ENCODE measurements at regions not wholly inside any gene's neighbourhood (a gene's known extent, or its start where the extent isn't known, plus 50 kb on each side); places are given as distances from the start of the nearest gene placed in this dataset.

GRCh38 chr3:87164245-87164644 lies 62.9 kb upstream of the CHMP2B start:
- Histone ChIP-seq H3K9me3 (no peaks in the 10 kb centered on the region), H3K36me3 (no peaks in the 10 kb centered on the region), H3K27me3 (replicated peaks in 1 of 7) (peaks cover 0 to 4% (median 0%) of the 10 kb centered on the region in 7 donors), H3K4me3 (no peak overlapping the region), H3K27ac (no peak overlapping the region), H3K4me1 (peaks cover 0 to 5% (median 0%) of the 10 kb centered on the region in 6 donors)
- intact Hi-C loops (cut with DNase I; ENCODE audit: low total_unique reads), result no loop called here
- no peak for DNase-seq
- no peak for TF ChIP-seq POLR2AphosphoS5 (IDR thresholded peaks at IDR 0.05)
- no peak for TF ChIP-seq CTCF (IDR thresholded peaks at IDR 0.05 in 8 of 11, conservative IDR thresholded peaks at IDR 0.05 in 3 of 11)
- TF ChIP-seq POLR2A (IDR thresholded peaks at IDR 0.05), result no peak
- WGBS, 5 donors, result 91 to 98% (median 96%) methylated on average over 3 of the region's 3 CpGs

GRCh38 chr3:87161851-87162250 lies 65.3 kb upstream of the CHMP2B start:
- Histone ChIP-seq H3K27ac (no peak overlapping the region), H3K4me3 (no peak overlapping the region), H3K27me3 (replicated peaks in 1 of 7) (peaks cover 0 to 4% (median 0%) of the 10 kb centered on the region in 7 donors), H3K4me1 (no peaks in the 10 kb centered on the region), H3K9me3 (no peaks in the 10 kb centered on the region), H3K36me3 (no peaks in the 10 kb centered on the region)
- TF ChIP-seq POLR2AphosphoS5 (IDR thresholded peaks at IDR 0.05) (no peak), POLR2A (IDR thresholded peaks at IDR 0.05) (no peak), CTCF (IDR thresholded peaks at IDR 0.05 in 8 of 11, conservative IDR thresholded peaks at IDR 0.05 in 3 of 11) (no peak)
- intact Hi-C loops (cut with DNase I; ENCODE audit: low total_unique reads), result no loop called here
- DNase-seq, result no peak
- 47 to 76% (median 59%) methylated on average over 3 of the region's 3 CpGs for WGBS, 5 donors

GRCh38 chr3:87161417-87161816 lies 65.7 kb upstream of the CHMP2B start:
- intact Hi-C loops (cut with DNase I; ENCODE audit: low total_unique reads), result no loop called here
- no peaks in the 10 kb centered on the region for H3K4me1 ChIP-seq
- TF ChIP-seq POLR2A (IDR thresholded peaks at IDR 0.05) (no peak), CTCF (IDR thresholded peaks at IDR 0.05 in 8 of 11, conservative IDR thresholded peaks at IDR 0.05 in 3 of 11) (no peak), POLR2AphosphoS5 (IDR thresholded peaks at IDR 0.05) (no peak)
- peaks cover 0 to 4% (median 0%) of the 10 kb centered on the region in 7 donors for H3K27me3 ChIP-seq (replicated peaks in 1 of 7)
- no peaks in the 10 kb centered on the region for H3K36me3 ChIP-seq
- no peak overlapping the region for H3K27ac ChIP-seq
- no peak overlapping the region for H3K4me3 ChIP-seq
- 34 to 42% (median 41%) methylated on average over 1 of the region's 1 CpG for WGBS, 5 donors
- H3K9me3 ChIP-seq, result no peaks in the 10 kb centered on the region
- DNase-seq, result no peak

- Histone ChIP-seq H3K4me1 (no peaks in the 10 kb centered on the region), H3K27me3 (replicated peaks in 1 of 7) (peaks cover 0 to 1% (median 0%) of the 10 kb centered on the region in 7 donors), H3K4me3 (no peak overlapping the region), H3K36me3 (no peaks in the 10 kb centered on the region), H3K27ac (no peak overlapping the region), H3K9me3 (no peaks in the 10 kb centered on the region)
- WGBS, 5 donors, result 58 to 65% (median 64%) methylated on average over 3 of the region's 3 CpGs
- DNase-seq, result no peak
- intact Hi-C loops (cut with DNase I; ENCODE audit: low total_unique reads), result no loop called here
- no peak for TF ChIP-seq POLR2AphosphoS5 (IDR thresholded peaks at IDR 0.05)
- no peak for TF ChIP-seq POLR2A (IDR thresholded peaks at IDR 0.05)
- no peak for TF ChIP-seq CTCF (IDR thresholded peaks at IDR 0.05 in 8 of 11, conservative IDR thresholded peaks at IDR 0.05 in 3 of 11)
Observed at GRCh38 chr3:87161013-87161412, 66.1 kb upstream of the CHMP2B start.

Measured in spleen (tissue), 11 donors.